B cell (primary cell): ENCODE measurements at regions not wholly inside any gene's neighbourhood (a gene's known extent, or its start where the extent isn't known, plus 50 kb on each side); places are given as distances from the start of the nearest gene placed in this dataset.

Experiments
- ATAC-seq: fragments of 200-7000 bp; cut with Tn5 transposase; one replicate; pipeline ENCODE4 v1.10.0; 2021; ENCODE audit warnings: low read depth, mild to moderate bottlenecking, moderate number of reproducible peaks, moderate library complexity
- CTCF ChIA-PET: fragments of 350-600 bp; sonication (Branson Sonifier 250); formaldehyde crosslinking; loops from one replicate; lab custom pipeline; 2021; ENCODE audit warnings: antibody characterized with exemption, inconsistent platforms; lab: Charles Lee
- POLR2A ChIA-PET: fragments of 350-600 bp; sonication (Branson Sonifier 250); formaldehyde crosslinking; loops from one replicate; lab custom pipeline; 2021; ENCODE audit warnings: antibody characterized with exemption; lab: Charles Lee
- DNase-seq: peaks from one replicate; pipeline ENCODE4 v3.0.0; 2013
- H2AFZ ChIP-seq: 2 replicates; pipeline ENCODE4 v1.6.1; 2012; ENCODE audit warnings: mild to moderate bottlenecking, low read depth, low read length; ENCODE audit not compliant: insufficient read depth, poor library complexity, severe bottlenecking
- H3K27ac ChIP-seq, 2 donors: 1 replicate in 1 of 2; 2 replicates in 1 of 2; pipeline ENCODE4 v1.5.1; 2012 to 2013; ENCODE audit warnings: low read length in 2 of 2, mild to moderate bottlenecking in 2 of 2, moderate library complexity in 1 of 2
- H3K27me3 ChIP-seq, 4 experiments: fragments of 200-600 bp in 1 of 4; sonication (generic) in 1 of 4; replicated peaks in 1 of 4; 1 replicate in 2 of 4; 2 replicates in 2 of 4; pipeline versions ENCODE4 v1.6.1 to v1.7.0; 2013 to 2016; ENCODE audit warnings: low read length in 3 of 4, mild to moderate bottlenecking in 2 of 4, mixed read lengths in 1 of 4, moderate library complexity in 1 of 4; ENCODE audit not compliant: insufficient read depth in 4 of 4, control insufficient read depth in 3 of 4; ENCODE audit errors: control extremely low read depth in 1 of 4
- H3K36me3 ChIP-seq, 2 experiments: replicated peaks in 1 of 2; 1 replicate in 1 of 2; 2 replicates in 1 of 2; pipeline versions ENCODE4 v1.6.1 to v1.7.1; 2013; ENCODE audit warnings: low read length in 1 of 2; ENCODE audit not compliant: insufficient read depth in 2 of 2, control insufficient read depth in 1 of 2; ENCODE audit errors: control extremely low read depth in 1 of 2, extremely low read depth in 1 of 2
- H3K4me1 ChIP-seq, 2 donors: fragments of 200-600 bp in 1 of 2; sonication (generic) in 1 of 2; 1 replicate in 1 of 2; 2 replicates in 1 of 2; pipeline versions ENCODE4 v1.5.1 to v1.6.1; 2013 to 2017; ENCODE audit warnings: low read length in 2 of 2; ENCODE audit not compliant: control insufficient read depth in 2 of 2, insufficient read depth in 2 of 2
- H3K4me2 ChIP-seq: replicated peaks from 2 replicates; pipeline ENCODE3; 2012; ENCODE audit warnings: mild to moderate bottlenecking, low read depth, low read length; ENCODE audit not compliant: poor library complexity, severe bottlenecking
- H3K4me3 ChIP-seq, 5 experiments: fragments of 200-600 bp in 1 of 5; sonication (generic) in 1 of 5; 1 replicate in 3 of 5; 2 replicates in 2 of 5; pipeline versions ENCODE4 v1.5.1 to v1.7.0; 2011 to 2016; ENCODE audit warnings: low read length in 4 of 5, mild to moderate bottlenecking in 4 of 5, low read depth in 2 of 5, control low read depth in 1 of 5, moderate library complexity in 1 of 5; ENCODE audit not compliant: insufficient read depth in 1 of 5; ENCODE audit errors: control extremely low read depth in 1 of 5, extremely low read depth in 1 of 5
- H3K79me2 ChIP-seq: fragments of 200-600 bp; sonication (generic); one replicate; pipeline ENCODE4 v1.6.0; 2016; ENCODE audit warnings: low read length; ENCODE audit not compliant: control insufficient read depth, insufficient read depth
- H3K9ac ChIP-seq: fragments of 200-600 bp; sonication (generic); 2 replicates; pipeline ENCODE4 v1.6.1; 2017; ENCODE audit warnings: mild to moderate bottlenecking, low read length, moderate library complexity
- H3K9me3 ChIP-seq, 3 donors: one replicate each; pipeline versions ENCODE4 v1.6.1 to v1.7.1; 2013; ENCODE audit warnings: low read length in 2 of 3; ENCODE audit not compliant: control insufficient read depth in 2 of 3, insufficient read depth in 1 of 3; ENCODE audit errors: control extremely low read depth in 1 of 3
- H4K20me1 ChIP-seq: 2 replicates; pipeline ENCODE4 v1.6.0; 2012; ENCODE audit warnings: mild to moderate bottlenecking, low read length; ENCODE audit not compliant: insufficient read depth, control insufficient read depth, poor library complexity, severe bottlenecking
- H3K27ac Mint-ChIP-seq: one replicate; pipeline ENCODE4 v1.8.0; 2021; ENCODE audit warnings: mixed read lengths
- H3K27me3 Mint-ChIP-seq: one replicate; pipeline ENCODE4 v1.8.0; 2021; ENCODE audit warnings: mixed read lengths
- H3K4me1 Mint-ChIP-seq: one replicate; pipeline ENCODE4 v1.8.0; 2021; ENCODE audit warnings: mixed read lengths
- H3K4me3 Mint-ChIP-seq: one replicate; pipeline ENCODE4 v1.8.0; 2021; ENCODE audit warnings: mixed read lengths
- H3K9me3 Mint-ChIP-seq: one replicate; pipeline ENCODE4 v1.8.0; 2022; ENCODE audit warnings: mixed read lengths; ENCODE audit not compliant: insufficient read depth
- CTCF ChIP-seq: fragments of 200-600 bp; IDR thresholded peaks from one replicate; pipeline ENCODE4 v1.8.0; 2022; ENCODE audit warnings: antibody characterized with exemption, mild to moderate bottlenecking
- EZH2 ChIP-seq: IDR thresholded peaks from 2 replicates; pipeline ENCODE4 v1.6.1; 2012; ENCODE audit warnings: borderline replicate concordance, low read depth, mild to moderate bottlenecking, moderate library complexity, low read length; ENCODE audit not compliant: insufficient read depth, poor library complexity, severe bottlenecking
- WGBS: methylation state at CpG from one replicate; pipeline ENCODE4 v1.1.5; 2013; ENCODE audit warnings: missing lambda C conversion rate; ENCODE audit not compliant: insufficient coverage; 5-methylcytosine and 5-hydroxymethylcytosine counted together
- intact Hi-C: fragments of 100-400 bp; cut with micrococcal nuclease; formaldehyde crosslinking; loops from one replicate; pipeline ENCODE4 v1.10.0; 2022

- POLR2A ChIA-PET, result no interaction called here
- no peaks in the 10 kb centered on the region for H3K27me3 Mint-ChIP-seq
Observed at GRCh38 chr1:65503427-65503826, 83.0 kb downstream of the LEPR start.

GRCh38 chr1:65504263-65504662, 83.8 kb downstream of the LEPR start:
- no peaks in the 10 kb centered on the region for H4K20me1 ChIP-seq
- no peaks in the 10 kb centered on the region for H3K79me2 ChIP-seq
- H3K9me3 ChIP-seq, result no peaks in the 10 kb centered on the region
- H3K27ac ChIP-seq, result no peak overlapping the region
- DNase-seq (no peak), ATAC-seq (no peak)
- H3K4me3 ChIP-seq, result no peak overlapping the region
- no CpG with 5 or more reads among the region's 3 CpGs for WGBS
- intact Hi-C loops, result no loop called here
- CTCF ChIA-PET, result no interaction called here
- no peaks in the 10 kb centered on the region for H3K36me3 ChIP-seq
- Mint-ChIP-seq H3K9me3 (no peaks in the 10 kb centered on the region), H3K27ac (no peak overlapping the region), H3K4me3 (no peak overlapping the region), H3K4me1 (no peaks in the 10 kb centered on the region), H3K27me3 (no peaks in the 10 kb centered on the region)
- POLR2A ChIA-PET, result no interaction called here
- H3K9ac ChIP-seq, result no peak overlapping the region
- no peaks in the 10 kb centered on the region for H3K4me1 ChIP-seq
- H3K4me2 ChIP-seq, result no peak overlapping the region
- H3K27me3 ChIP-seq, result no peaks in the 10 kb centered on the region
- H2AFZ ChIP-seq, result no peak overlapping the region
- no peak for TF ChIP-seq CTCF
- no peak for TF ChIP-seq EZH2

More at GRCh38 chr1:65503427-65503826, 83.0 kb downstream of the LEPR start:
- H3K4me1 Mint-ChIP-seq, result no peaks in the 10 kb centered on the region
- no peak overlapping the region for H3K4me3 Mint-ChIP-seq
- no CpG with 5 or more reads among the region's 4 CpGs for WGBS
- ATAC-seq, result no peak
- CTCF ChIA-PET, result no interaction called here
- no peaks in the 10 kb centered on the region for H3K36me3 ChIP-seq
- H3K4me1 ChIP-seq, result no peaks in the 10 kb centered on the region
- H3K9me3 ChIP-seq, result no peaks in the 10 kb centered on the region
- no peaks in the 10 kb centered on the region for H3K79me2 ChIP-seq
- no peak overlapping the region for H3K9ac ChIP-seq
- no peaks in the 10 kb centered on the region for H3K27me3 ChIP-seq
- TF ChIP-seq EZH2 (no peak), CTCF (no peak)
- H3K4me3 ChIP-seq, result no peak overlapping the region
- H3K27ac ChIP-seq, result no peak overlapping the region
- H2AFZ ChIP-seq, result no peak overlapping the region
- H3K9me3 Mint-ChIP-seq, result no peaks in the 10 kb centered on the region
- intact Hi-C loops, result no loop called here
- no peak for DNase-seq
- H4K20me1 ChIP-seq, result no peaks in the 10 kb centered on the region
- H3K27ac Mint-ChIP-seq, result no peak overlapping the region
- no peak overlapping the region for H3K4me2 ChIP-seq
